Amniotic epithelial cell (primary cell): ENCODE measurements at regions not wholly inside any gene's neighbourhood (a gene's known extent, or its start where the extent isn't known, plus 50 kb on each side); places are given as distances from the start of the nearest gene placed in this dataset.

Experiments
- DNase-seq: peaks from one replicate; pipeline ENCODE4 v3.0.0-alpha.2; 2010; ENCODE audit warnings: low read depth

DNA sequence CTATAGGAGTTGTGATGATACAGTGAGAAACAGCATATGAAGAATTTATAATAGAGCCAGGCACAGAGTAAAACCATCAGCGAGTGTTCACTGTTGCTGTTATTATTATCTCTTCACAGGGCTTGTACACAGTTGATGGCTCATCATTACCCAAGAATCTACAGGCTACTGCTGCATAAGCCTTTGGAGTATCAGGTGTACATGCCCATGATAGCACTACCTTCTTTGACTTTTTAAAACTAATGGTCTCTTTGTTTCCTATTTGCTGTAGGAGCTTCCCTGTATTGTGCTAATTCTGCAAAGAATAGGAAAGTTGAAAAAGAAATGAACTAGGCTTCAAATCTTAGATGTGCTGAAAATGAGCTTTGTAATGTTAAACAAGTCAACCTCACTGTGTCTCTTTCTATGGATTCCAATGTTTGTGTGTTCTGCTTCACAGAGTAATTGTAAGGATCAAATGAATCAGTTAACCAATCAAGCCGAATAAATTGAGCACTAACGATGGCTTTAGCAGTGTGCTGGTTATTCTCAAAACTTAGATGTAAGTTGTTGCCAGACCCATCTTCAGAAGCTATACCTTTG is 138.8 kb downstream of the TUSC7 start:
- no peak for DNase-seq

DNA sequence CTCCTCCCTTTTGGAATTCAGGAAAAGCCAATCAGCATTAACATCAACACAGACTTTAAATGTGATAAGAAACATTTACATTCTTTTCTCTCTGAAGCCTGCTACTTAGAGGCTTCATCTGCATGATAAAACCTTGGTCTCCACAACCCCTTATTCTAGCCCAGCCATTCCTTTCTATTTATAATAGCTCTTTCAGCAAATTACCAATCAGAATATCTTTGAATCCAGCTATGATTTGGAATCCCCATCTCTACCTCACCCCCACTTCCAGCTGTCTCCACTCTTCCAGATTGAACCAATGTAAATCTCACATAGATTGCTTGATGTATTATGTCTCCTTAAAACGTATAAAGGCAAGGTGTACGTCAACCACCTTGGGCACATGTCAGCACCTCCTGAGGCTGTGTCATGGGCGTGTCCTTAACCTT is 139.7 kb downstream of the TUSC7 start:
- DNase-seq: no peak

DNA sequence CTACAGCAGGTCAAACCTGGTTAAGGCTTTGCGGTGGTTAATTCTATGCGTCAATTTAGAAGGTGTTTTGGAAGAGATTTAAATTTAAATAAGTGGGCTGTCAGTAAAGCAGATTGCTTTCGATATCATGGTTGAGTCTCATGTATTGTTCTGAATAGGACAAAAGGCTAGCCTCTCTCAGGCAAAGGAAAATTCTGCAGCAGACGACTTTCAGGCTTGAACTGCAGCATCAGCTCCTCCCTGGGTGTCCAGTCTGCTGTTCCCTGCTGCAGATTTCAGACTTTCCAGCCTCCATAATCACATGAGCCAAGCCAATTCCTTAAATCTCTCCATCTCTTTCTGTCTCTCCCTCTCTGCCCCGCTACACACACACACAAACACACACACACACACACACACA is 143.2 kb downstream of the TUSC7 start:
- DNase-seq: no peak

DNA sequence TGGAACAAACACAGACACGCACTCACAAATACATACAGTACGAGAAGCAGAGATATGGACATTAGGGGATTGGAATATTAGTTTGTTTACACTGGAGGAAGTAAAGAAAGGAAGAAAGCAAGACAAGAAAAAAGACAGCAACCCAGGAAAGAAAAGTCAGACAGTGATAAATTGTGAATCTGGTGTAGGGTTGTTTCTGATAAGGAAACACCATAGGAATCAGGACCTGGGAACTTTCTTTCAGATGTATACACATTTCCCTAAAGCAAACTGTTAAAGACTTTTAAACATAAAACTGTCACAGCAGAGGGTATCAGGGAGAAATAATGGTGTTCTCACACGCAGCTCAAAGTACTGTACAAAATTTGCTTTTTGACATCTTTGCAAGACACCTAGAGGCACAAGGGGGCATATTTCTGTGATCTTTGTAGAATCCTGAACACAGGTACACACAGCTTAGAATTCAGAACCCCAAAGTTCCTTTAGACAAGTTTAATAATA is 153.7 kb downstream of the TUSC7 start:
- DNase-seq: peak; percentile 3

DNA sequence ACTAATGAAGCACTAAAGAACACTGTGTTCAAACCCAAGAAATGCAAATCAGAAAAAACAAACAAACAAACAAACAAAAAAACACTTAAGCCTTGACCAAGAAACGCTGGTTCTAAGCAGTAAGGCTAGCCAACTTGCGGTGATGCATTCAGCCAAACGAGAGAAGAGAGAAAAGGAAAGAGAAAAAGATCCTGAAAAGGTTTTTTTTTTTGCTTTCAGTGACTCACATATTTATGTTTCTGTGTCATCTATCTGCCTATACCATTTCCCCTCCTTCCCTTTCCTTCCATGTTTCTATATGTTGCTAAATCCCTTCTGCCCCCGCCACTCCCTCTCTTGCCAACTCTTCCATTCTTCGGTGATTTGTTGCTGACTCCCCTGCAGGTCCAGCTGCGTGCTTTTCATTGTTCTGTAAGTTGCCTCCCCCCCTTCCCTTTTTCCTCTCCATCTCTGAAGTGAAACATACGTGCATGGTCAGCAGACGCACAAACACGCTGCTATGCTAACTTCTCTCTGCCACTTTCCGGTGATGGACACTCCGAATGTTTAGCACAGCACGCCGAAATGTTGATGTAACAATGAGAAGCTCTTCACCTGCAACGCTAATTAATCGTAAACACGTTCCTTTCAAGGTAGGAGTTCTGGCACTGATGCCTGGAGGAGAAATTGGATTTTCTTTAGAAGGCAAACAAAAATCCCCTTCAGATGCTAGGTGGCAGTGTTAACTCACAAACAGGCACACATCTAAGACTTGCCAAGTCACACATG is 154.4 kb downstream of the TUSC7 start:
- DNase-seq: peak; percentile 65

DNA sequence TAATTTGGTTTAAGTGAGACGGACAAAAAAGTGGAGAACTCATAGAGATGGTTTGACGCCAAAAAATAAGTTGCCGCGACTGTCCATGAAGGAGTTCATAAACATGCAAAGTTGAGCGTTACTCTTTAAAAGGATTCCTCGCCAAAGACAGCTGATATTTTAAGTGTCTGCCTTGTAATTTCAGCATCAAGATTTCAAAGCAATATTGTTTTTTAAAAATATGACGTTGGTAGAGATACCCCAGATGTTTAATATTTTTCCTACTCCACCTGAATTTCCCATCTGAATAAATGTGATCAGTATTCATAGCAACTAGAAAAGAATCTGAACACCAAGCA is 155.0 kb downstream of the TUSC7 start:
- DNase-seq: no peak

DNA sequence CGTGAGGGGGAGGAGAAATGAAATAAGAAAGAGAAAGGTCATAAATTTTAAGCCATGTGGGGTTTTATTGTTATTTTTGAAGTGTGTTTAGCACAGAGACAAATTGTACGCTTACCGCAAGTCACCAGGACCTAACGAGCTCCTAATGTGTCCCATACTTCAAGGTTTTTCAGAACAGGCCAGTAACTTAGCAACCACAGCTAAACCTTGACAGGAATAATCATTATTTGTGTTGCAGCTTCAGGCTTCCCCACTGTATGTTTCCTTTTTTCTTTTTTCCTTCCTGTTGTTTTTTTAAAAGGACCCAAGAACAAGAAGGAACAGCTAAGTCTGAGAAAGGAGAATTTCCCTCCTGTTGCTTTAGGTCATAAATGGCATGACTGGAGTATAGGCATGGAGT is 160.8 kb downstream of the TUSC7 start:
- DNase-seq: no peak

DNA sequence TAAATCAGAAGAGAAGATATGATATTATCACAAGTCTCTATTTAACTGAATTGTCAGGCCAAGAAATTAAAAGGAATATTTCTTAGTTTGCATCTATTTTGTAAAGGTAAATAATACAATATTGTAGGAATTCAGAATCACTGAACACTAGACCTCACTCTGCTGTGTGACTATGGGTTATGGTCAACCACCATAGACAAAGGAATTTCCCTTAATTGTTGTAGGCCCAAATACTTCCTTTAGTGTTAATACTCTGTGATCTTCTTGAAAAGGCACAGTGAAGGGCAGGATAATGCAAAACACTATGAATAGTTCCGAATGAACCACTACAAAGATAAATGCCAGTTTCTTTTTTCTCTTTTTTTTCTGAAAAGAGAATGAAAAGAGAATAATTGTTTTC is 162.3 kb downstream of the TUSC7 start:
- no peak for DNase-seq

DNA sequence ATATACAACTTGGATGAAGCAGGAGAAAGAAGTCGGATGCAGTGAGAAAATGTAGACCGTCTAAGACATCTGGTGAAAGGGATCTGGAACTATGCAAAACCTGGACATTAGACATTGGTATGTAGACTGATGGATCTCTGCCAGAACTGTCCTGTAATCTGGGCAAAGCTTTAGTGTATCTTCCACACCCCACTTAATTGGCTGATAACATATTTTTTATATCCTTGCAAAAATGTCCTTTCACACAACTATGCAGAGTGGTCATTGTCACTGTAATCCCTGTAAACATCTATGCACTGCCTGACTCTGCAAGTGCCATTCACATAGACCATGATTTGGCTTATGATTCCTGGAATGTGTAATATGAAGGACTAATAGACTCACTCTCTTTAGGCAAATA is 163.1 kb downstream of the TUSC7 start:
- peak; percentile 3 for DNase-seq

DNA sequence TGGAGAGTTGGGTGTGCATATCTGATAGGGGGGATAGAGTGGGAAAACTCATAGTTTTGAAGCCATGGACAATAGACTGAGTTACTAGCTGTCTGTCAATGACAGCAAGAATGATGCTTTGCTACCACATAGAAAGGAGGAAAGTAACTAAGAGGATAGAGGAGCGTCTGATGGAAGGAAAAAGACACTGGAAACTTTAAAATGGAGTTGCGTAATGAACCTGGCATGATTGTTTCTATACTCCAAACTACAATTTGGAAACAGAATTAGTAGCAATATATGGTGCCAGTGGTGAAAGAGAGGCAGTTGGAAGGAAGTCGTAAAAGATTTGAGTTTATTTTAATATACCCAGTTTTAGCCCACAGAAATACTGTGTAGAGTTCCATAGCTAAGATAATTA is 163.6 kb downstream of the TUSC7 start:
- DNase-seq: no peak

DNA sequence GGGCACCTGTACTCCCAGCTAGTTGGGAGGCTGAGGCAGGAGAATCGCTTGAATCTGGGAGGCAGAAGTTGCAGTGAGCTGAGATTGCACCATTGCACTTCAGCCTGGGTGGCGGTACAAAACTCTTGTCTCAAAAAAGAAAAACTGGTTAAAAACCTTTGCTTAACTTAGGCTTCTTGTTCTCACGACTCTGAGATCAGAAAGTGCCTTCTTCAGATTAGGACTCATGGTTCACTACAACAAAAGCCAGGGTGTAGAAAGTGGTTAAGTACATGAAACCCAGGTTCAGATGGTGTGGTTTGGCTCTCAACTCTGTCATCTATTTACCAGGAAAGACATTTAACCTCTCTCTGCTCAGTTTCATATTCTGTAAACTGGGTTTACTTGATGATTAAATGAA is 168.4 kb downstream of the TUSC7 start:
- no peak for DNase-seq

DNA sequence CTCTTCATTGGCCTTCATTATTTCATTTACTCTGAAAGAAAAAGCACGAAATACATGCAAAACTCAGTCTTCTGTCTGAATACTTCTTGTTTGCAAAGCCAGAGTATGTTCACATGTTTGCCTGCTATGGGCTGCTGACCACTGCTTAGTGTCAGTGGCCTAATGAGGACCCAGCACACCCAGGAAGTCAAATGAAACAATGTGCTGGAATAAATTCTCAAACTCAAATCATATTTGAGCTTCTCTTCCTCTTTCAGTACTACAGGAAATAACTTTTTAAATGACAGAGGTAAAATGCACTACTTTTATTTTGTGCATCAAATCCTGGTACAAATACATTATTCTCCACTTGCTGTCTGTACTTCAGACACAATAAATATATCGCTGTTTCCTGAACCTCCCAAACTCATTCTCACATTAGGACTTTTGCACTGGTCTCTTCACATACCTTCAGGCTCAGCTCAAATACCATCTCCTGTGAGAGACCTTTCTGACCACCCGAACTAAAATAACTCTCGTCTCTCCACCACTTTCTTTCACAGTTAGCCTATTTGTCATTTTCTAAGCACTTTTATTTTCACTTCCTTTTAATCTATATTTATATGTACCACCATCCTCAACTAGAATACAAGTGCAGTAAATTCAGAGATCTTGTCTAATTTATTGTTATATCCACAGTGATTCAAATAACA is 176.8 kb downstream of the TUSC7 start:
- no peak for DNase-seq

DNA sequence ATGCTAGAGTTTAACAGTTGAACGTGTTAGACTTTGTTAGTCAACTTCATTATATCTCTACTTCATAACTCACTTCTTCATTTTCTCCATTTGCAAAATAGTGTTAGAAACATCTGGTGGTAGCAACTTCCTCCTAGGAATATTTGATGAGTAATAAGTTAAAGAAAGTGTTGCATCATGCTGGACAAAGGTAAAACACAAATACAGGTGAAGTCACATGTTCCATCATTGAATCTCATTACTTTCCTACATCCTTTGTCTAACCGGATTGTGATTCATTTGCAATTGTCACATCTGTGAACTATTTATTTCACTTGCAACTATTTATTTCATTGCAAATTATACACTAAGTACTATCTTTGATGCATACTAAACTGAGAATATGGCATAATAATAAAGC is 186.5 kb downstream of the TUSC7 start:
- DNase-seq: no peak

DNA sequence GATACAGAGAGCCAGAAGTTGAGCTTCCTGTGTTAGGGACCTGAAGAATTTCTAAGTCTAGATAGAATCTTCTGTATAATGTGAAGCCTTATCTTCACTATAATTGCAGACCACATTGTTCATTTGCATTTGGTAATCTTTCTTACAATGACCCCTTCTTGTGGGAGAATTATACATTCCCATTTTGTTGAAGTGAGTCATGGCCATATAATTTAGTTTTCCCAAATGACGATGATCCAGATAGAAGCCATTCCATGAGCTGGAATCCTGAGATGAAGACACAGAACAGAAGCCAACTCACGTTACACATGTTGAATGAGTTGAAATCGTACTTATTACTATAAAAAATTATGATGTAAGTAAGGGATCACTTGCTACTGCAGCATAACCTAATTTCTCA is 187.8 kb downstream of the TUSC7 start:
- no peak for DNase-seq

DNA sequence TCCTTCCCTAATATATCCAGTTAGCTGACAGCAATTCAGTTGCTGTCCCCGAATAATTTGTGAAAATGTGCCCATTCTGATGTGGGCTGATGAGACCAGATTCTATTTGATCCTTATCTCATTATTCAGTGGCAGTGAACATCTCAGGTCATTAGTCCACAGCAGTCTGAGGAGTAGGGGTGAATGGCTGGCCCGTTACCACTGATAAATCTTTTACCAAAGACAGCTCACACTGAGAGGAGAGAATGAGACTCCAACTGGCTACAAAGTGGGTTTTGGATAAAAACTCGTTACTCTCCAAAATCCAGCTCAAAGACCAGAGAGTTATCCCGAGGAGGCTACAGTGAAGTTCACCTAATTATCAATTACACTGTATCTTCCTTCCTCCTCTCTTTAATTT is 189.7 kb downstream of the TUSC7 start:
- DNase-seq: no peak

DNA sequence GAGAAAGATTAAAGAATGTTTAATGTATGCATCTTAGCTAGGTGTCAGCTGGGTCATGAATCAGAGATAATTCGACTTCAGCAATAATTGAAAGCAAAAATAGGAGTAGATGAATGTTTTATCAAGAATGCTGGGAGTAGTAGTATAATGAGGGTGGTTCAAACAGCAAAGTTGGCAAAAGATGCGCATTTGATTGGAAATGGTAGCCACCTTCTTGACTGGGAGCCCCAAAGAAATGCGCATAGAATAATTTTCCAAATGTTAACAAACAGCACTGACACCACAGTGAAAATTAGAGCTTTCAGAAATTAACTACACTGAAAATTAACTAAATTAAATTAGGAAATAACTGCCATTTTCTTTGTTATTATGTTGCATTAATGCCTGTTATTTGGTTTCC is 195.8 kb downstream of the TUSC7 start:
- DNase-seq: no peak

DNA sequence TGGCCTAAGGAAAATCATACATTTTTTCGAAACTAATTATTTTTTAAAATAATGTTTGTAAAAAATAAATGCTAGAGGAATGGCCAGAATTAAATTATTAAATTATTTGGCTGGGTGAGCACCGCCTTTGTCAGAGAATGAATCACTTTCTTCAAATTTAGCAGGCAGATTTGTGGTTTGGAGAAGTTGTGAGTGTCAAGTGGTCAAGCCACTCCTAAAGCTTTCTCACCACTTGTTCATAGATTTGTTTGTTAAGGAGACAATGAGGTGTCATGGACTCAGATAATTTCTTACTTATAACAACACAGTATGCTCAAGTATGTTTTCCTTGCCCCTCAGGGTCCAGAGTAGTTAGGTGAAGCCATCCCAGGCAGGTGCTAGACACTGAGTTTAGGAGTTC is 196.2 kb downstream of the TUSC7 start:
- DNase-seq: no peak

DNA sequence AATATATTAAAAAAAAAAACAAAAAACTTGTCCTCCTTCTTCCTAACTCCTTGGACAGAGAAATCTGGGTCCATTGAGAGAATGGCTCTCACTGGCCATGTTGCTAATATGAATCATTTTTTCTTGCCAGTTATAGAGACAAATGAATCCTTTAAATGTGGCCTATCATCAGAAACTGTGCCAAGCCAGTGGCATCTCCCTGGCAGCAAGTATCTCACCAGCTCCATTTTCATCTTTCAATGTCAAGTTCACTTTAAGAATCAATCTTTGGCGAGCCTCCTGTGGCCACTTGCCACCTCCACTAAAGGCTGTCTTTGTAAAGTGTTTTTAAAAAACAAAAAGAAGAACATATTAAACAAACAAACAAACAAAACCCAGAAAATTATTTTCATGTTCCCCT is 202.5 kb downstream of the TUSC7 start:
- no peak for DNase-seq

DNA sequence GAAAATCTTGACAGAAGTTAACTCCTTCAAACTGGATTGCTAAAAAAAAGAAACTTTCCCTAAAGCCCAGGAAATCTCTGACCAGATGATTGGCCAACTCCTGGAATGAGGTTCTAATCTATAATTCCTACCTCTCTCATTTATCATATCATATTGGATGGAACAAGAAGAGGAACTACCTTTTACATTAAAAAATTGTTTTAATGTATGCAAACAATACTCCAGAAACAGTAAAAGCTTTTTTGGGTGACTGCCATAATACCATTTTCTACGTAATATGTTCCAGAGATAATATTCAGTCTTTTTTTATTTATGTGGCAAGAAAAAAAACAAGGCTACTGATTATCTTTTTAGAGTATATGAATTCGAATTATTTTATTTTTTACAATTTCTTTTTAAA is 204.4 kb downstream of the TUSC7 start:
- no peak for DNase-seq

DNA sequence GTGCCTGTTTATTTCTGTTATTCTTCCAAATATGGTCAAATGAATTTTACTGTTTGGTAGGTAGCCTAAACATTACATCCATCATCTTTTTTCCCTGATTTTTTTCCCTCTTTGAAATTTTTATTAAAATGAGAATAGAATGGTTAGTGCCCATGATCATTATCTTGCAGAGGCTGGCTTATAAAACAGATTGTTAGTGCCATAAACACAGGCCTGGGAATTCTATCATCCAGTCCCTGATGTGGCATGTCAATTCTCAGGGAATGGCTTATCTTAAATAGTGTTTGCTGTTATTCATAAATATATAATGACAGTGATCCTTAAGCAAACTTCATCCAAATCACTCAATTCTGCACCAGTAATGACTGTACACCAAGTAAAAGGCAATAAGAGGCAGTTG is 207.3 kb downstream of the TUSC7 start:
- DNase-seq: no peak

DNA sequence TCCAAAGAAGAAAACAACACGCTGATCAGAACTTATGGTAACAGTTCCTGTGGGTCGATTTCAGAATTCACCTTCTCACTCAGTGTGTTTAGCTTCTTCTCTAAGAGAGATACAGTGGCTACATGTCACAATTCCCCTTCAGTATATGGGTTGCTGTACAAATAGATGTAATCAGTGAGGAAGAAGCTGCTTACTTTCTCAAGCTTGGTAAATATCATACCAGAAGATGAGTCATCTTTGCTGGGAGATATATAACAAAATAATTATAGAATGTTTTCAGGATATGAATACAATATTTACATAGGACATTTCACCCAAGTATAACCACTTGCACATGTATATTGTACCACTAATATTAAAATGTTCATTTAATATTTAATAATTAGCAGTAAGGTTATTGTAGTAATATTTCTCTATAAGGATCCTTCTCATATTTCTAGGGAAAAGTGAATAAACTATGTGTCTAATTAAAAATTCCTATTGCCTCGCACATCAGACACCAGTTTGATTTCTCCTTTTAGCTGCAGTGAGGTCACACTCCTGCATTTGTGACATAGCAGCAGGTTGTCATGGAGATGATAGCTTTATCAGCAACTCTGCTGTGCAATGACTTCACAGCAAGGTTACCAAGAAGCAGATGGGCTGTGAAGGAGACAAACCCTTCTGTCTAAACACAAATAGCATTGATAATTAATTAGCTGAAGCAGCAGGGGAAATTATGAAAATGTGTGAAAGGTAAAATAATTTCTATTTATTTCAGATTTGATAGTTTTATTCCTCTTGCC is 211.4 kb downstream of the TUSC7 start:
- peak; percentile 60 for DNase-seq

DNA sequence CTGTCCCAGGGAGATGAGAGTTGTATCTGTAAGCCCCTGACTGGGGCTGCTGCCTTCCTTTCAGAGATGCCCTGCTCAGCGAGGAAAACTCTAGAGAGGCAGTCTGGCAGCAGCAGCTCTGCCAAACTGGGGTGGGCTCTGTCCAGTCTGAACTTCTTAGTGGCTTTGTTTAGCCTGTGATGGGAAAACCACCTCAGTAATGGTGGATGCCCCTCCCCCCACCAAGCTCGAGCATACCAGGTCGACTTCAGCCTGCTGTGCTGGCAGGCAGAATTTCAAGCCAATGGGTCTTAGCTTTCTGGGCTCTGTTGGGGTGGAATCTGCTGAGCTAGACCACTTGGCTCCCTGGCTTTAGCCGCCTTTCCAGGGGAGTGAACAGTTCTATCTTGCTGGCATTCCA is 218.3 kb downstream of the TUSC7 start:
- DNase-seq: no peak
